WTC11 (cell line): ENCODE measurements at regions not wholly inside any gene's neighbourhood (a gene's known extent, or its start where the extent isn't known, plus 50 kb on each side); places are given as distances from the start of the nearest gene placed in this dataset.

Experiments
- ATAC-seq: fragments of 200-7000 bp; cut with Tn5 transposase; 2 replicates; pipeline ENCODE4 v1.10.0; 2021; ENCODE audit warnings: mild to moderate bottlenecking, moderate library complexity
- CTCF ChIA-PET: fragments of 300-600 bp; sonication (Branson Sonifier 250); formaldehyde crosslinking; loops from one replicate; lab custom pipeline; 2021; ENCODE audit warnings: antibody characterized with exemption; lab: Charles Lee
- POLR2A ChIA-PET: fragments of 350-600 bp; sonication (Branson Sonifier 250); formaldehyde crosslinking; loops from one replicate; lab custom pipeline; 2021; ENCODE audit warnings: antibody characterized with exemption; lab: Charles Lee
- DNase-seq: peaks from one replicate; pipeline ENCODE4 v3.0.0; 2021; ENCODE audit warnings: low spot score
- H3K27ac Mint-ChIP-seq: 2 replicates; pipeline ENCODE4 v1.8.0; 2021; ENCODE audit warnings: mixed read lengths
- H3K27me3 Mint-ChIP-seq: 2 replicates; pipeline ENCODE4 v1.8.0; 2021; ENCODE audit warnings: low read depth, mild to moderate bottlenecking, moderate library complexity, mixed read lengths
- H3K36me3 Mint-ChIP-seq: 2 replicates; pipeline ENCODE4 v1.8.0; 2021; ENCODE audit warnings: mixed read lengths
- H3K4me1 Mint-ChIP-seq: 2 replicates; pipeline ENCODE4 v1.8.0; 2022; ENCODE audit warnings: mixed read lengths
- H3K4me3 Mint-ChIP-seq: 2 replicates; pipeline ENCODE4 v1.8.0; 2021; ENCODE audit warnings: mild to moderate bottlenecking, moderate library complexity, mixed read lengths
- H3K9me3 Mint-ChIP-seq: 2 replicates; pipeline ENCODE4 v1.8.0; 2021; ENCODE audit warnings: mixed read lengths
- CBFB ChIP-seq: sonication (generic); formaldehyde crosslinking; IDR thresholded peaks from 2 replicates; pipeline ENCODE4 v1.8.1; 2022; ENCODE audit warnings: mild to moderate bottlenecking, low read depth, missing genetic modification reagents
- E2F5 ChIP-seq: sonication (generic); formaldehyde crosslinking; IDR thresholded peaks from 2 replicates; pipeline ENCODE4 v1.8.1; 2022; ENCODE audit warnings: mild to moderate bottlenecking, moderate library complexity, missing genetic modification reagents
- ERG ChIP-seq: fragments of 250-450 bp; sonication (Bioruptor Pico); IDR thresholded peaks from 2 replicates; pipeline ENCODE4 v1.8.0; 2021; ENCODE audit warnings: mild to moderate bottlenecking
- ESRRA ChIP-seq: sonication (generic); formaldehyde crosslinking; IDR thresholded peaks from 2 replicates; pipeline ENCODE4 v1.8.1; 2022; ENCODE audit warnings: mild to moderate bottlenecking, missing genetic modification reagents, borderline replicate concordance
- FOXP1 ChIP-seq: sonication (generic); formaldehyde crosslinking; IDR thresholded peaks from 2 replicates; pipeline ENCODE4 v1.8.0; 2022; ENCODE audit warnings: missing genetic modification reagents, mild to moderate bottlenecking, moderate library complexity, borderline replicate concordance
- HMGA2 ChIP-seq: fragments of 250-450 bp; sonication (Bioruptor Pico); IDR thresholded peaks from 2 replicates; pipeline ENCODE4 v1.4.0; 2021; ENCODE audit warnings: mild to moderate bottlenecking, moderate library complexity
- JUN ChIP-seq: sonication (generic); formaldehyde crosslinking; IDR thresholded peaks from 2 replicates; pipeline ENCODE4 v1.8.0; 2023; ENCODE audit warnings: mild to moderate bottlenecking, missing genetic modification reagents
- MXD4 ChIP-seq: fragments of 250-450 bp; sonication (Bioruptor Pico); IDR thresholded peaks from 2 replicates; pipeline ENCODE4 v1.8.0; 2021; ENCODE audit warnings: mild to moderate bottlenecking, moderate library complexity, borderline replicate concordance
- OVOL2 ChIP-seq: fragments of 250-450 bp; sonication (Bioruptor Pico); IDR thresholded peaks from 2 replicates; pipeline ENCODE4 v1.9.0; 2021; ENCODE audit warnings: mild to moderate bottlenecking, borderline replicate concordance
- TEAD4 ChIP-seq: sonication (generic); formaldehyde crosslinking; IDR thresholded peaks from 2 replicates; pipeline ENCODE4 v1.8.0; 2022; ENCODE audit warnings: mild to moderate bottlenecking, missing genetic modification reagents
- ZNF232 ChIP-seq: sonication (generic); formaldehyde crosslinking; IDR thresholded peaks from 2 replicates; pipeline ENCODE4 v1.8.0; 2022; ENCODE audit warnings: mild to moderate bottlenecking, missing genetic modification reagents
- ZNF317 ChIP-seq: sonication (generic); formaldehyde crosslinking; IDR thresholded peaks from 2 replicates; pipeline ENCODE4 v1.8.1; 2023; ENCODE audit warnings: low read depth, mild to moderate bottlenecking, moderate library complexity, missing genetic modification reagents, borderline replicate concordance
- ZNF671 ChIP-seq: fragments of 250-450 bp; sonication (Bioruptor Pico); IDR thresholded peaks from 2 replicates; pipeline ENCODE4 v1.8.0; 2021; ENCODE audit warnings: mild to moderate bottlenecking
- TF ChIP-seq, protein P1 (sequence below): sonication (generic); formaldehyde crosslinking; IDR thresholded peaks from 2 replicates; pipeline ENCODE4 v1.8.0; 2022; ENCODE audit warnings: mild to moderate bottlenecking, missing genetic modification reagents
- TF ChIP-seq, protein P2 (sequence below): fragments of 250-450 bp; sonication (Bioruptor Pico); IDR thresholded peaks from 2 replicates; pipeline ENCODE4 v2.1.2; 2022; ENCODE audit warnings: mild to moderate bottlenecking, moderate library complexity
- TF ChIP-seq, protein P3 (sequence below): sonication (generic); formaldehyde crosslinking; IDR thresholded peaks from 2 replicates; pipeline ENCODE4 v1.8.0; 2023; ENCODE audit warnings: missing genetic modification reagents, mild to moderate bottlenecking, borderline replicate concordance
- TF ChIP-seq, protein P4 (sequence below): sonication (generic); formaldehyde crosslinking; IDR thresholded peaks from 2 replicates; pipeline ENCODE4 v1.8.1; 2023; ENCODE audit warnings: mild to moderate bottlenecking, moderate library complexity, missing genetic modification reagents
- TF ChIP-seq, protein P5 (sequence below): sonication (generic); formaldehyde crosslinking; IDR thresholded peaks from 2 replicates; pipeline ENCODE4 v1.8.1; 2023; ENCODE audit warnings: mild to moderate bottlenecking, missing genetic modification reagents, borderline replicate concordance
- TF ChIP-seq, protein P6 (sequence below): fragments of 250-450 bp; sonication (Bioruptor Pico); IDR thresholded peaks from 2 replicates; pipeline ENCODE4 v1.9.0; 2021; ENCODE audit warnings: moderate library complexity, mild to moderate bottlenecking, inconsistent platforms, borderline replicate concordance

- no peaks in the 10 kb centered on the region for H3K36me3 Mint-ChIP-seq
- H3K27ac Mint-ChIP-seq, result no peak overlapping the region
- H3K4me1 Mint-ChIP-seq, result 0 out of 2 replicates have a peak, but pooled peaks cover 4% of the 10 kb centered on the region
- no peaks in the 10 kb centered on the region for H3K27me3 Mint-ChIP-seq
- CTCF ChIA-PET, result no interaction called here
- DNase-seq (no peak), ATAC-seq (no peak)
- no peaks in the 10 kb centered on the region for H3K9me3 Mint-ChIP-seq
- TF ChIP-seq, protein P1, sequence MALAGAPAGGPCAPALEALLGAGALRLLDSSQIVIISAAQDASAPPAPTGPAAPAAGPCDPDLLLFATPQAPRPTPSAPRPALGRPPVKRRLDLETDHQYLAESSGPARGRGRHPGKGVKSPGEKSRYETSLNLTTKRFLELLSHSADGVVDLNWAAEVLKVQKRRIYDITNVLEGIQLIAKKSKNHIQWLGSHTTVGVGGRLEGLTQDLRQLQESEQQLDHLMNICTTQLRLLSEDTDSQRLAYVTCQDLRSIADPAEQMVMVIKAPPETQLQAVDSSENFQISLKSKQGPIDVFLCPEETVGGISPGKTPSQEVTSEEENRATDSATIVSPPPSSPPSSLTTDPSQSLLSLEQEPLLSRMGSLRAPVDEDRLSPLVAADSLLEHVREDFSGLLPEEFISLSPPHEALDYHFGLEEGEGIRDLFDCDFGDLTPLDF (CRISPR knock-in tag), result no peak
- no peak for TF ChIP-seq ESRRA
- TF ChIP-seq ERG, result no peak
- TF ChIP-seq TEAD4, result no peak
- no peak for TF ChIP-seq ZNF232 (CRISPR knock-in tag)
- TF ChIP-seq, protein P2, sequence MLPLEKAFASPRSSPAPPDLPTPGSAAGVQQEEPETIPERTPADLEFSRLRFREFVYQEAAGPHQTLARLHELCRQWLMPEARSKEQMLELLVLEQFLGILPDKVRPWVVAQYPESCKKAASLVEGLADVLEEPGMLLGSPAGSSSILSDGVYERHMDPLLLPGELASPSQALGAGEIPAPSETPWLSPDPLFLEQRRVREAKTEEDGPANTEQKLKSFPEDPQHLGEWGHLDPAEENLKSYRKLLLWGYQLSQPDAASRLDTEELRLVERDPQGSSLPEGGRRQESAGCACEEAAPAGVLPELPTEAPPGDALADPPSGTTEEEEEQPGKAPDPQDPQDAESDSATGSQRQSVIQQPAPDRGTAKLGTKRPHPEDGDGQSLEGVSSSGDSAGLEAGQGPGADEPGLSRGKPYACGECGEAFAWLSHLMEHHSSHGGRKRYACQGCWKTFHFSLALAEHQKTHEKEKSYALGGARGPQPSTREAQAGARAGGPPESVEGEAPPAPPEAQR (CRISPR knock-in tag), result no peak
- TF ChIP-seq, protein P3, sequence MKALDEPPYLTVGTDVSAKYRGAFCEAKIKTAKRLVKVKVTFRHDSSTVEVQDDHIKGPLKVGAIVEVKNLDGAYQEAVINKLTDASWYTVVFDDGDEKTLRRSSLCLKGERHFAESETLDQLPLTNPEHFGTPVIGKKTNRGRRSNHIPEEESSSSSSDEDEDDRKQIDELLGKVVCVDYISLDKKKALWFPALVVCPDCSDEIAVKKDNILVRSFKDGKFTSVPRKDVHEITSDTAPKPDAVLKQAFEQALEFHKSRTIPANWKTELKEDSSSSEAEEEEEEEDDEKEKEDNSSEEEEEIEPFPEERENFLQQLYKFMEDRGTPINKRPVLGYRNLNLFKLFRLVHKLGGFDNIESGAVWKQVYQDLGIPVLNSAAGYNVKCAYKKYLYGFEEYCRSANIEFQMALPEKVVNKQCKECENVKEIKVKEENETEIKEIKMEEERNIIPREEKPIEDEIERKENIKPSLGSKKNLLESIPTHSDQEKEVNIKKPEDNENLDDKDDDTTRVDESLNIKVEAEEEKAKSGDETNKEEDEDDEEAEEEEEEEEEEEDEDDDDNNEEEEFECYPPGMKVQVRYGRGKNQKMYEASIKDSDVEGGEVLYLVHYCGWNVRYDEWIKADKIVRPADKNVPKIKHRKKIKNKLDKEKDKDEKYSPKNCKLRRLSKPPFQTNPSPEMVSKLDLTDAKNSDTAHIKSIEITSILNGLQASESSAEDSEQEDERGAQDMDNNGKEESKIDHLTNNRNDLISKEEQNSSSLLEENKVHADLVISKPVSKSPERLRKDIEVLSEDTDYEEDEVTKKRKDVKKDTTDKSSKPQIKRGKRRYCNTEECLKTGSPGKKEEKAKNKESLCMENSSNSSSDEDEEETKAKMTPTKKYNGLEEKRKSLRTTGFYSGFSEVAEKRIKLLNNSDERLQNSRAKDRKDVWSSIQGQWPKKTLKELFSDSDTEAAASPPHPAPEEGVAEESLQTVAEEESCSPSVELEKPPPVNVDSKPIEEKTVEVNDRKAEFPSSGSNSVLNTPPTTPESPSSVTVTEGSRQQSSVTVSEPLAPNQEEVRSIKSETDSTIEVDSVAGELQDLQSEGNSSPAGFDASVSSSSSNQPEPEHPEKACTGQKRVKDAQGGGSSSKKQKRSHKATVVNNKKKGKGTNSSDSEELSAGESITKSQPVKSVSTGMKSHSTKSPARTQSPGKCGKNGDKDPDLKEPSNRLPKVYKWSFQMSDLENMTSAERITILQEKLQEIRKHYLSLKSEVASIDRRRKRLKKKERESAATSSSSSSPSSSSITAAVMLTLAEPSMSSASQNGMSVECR, result no peak
- TF ChIP-seq, protein P4, sequence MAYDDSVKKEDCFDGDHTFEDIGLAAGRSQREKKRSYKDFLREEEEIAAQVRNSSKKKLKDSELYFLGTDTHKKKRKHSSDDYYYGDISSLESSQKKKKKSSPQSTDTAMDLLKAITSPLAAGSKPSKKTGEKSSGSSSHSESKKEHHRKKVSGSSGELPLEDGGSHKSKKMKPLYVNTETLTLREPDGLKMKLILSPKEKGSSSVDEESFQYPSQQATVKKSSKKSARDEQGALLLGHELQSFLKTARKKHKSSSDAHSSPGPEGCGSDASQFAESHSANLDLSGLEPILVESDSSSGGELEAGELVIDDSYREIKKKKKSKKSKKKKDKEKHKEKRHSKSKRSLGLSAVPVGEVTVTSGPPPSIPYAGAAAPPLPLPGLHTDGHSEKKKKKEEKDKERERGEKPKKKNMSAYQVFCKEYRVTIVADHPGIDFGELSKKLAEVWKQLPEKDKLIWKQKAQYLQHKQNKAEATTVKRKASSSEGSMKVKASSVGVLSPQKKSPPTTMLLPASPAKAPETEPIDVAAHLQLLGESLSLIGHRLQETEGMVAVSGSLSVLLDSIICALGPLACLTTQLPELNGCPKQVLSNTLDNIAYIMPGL (CRISPR knock-in tag), result no peak
- TF ChIP-seq, protein P5, sequence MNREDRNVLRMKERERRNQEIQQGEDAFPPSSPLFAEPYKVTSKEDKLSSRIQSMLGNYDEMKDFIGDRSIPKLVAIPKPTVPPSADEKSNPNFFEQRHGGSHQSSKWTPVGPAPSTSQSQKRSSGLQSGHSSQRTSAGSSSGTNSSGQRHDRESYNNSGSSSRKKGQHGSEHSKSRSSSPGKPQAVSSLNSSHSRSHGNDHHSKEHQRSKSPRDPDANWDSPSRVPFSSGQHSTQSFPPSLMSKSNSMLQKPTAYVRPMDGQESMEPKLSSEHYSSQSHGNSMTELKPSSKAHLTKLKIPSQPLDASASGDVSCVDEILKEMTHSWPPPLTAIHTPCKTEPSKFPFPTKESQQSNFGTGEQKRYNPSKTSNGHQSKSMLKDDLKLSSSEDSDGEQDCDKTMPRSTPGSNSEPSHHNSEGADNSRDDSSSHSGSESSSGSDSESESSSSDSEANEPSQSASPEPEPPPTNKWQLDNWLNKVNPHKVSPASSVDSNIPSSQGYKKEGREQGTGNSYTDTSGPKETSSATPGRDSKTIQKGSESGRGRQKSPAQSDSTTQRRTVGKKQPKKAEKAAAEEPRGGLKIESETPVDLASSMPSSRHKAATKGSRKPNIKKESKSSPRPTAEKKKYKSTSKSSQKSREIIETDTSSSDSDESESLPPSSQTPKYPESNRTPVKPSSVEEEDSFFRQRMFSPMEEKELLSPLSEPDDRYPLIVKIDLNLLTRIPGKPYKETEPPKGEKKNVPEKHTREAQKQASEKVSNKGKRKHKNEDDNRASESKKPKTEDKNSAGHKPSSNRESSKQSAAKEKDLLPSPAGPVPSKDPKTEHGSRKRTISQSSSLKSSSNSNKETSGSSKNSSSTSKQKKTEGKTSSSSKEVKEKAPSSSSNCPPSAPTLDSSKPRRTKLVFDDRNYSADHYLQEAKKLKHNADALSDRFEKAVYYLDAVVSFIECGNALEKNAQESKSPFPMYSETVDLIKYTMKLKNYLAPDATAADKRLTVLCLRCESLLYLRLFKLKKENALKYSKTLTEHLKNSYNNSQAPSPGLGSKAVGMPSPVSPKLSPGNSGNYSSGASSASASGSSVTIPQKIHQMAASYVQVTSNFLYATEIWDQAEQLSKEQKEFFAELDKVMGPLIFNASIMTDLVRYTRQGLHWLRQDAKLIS, result no peak
- TF ChIP-seq, protein P6, sequence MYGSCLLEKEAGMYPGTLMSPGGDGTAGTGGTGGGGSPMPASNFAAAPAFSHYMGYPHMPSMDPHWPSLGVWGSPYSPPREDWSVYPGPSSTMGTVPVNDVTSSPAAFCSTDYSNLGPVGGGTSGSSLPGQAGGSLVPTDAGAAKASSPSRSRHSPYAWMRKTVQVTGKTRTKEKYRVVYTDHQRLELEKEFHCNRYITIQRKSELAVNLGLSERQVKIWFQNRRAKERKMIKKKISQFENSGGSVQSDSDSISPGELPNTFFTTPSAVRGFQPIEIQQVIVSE, result no peak
- no peak for TF ChIP-seq ZNF671 (CRISPR knock-in tag)
- no peak for TF ChIP-seq CBFB
- TF ChIP-seq E2F5 (CRISPR knock-in tag), result no peak
- no peak for TF ChIP-seq HMGA2 (CRISPR knock-in tag)
- TF ChIP-seq OVOL2, result no peak
- no peak for TF ChIP-seq FOXP1 (CRISPR knock-in tag)
- no peak for TF ChIP-seq MXD4
- TF ChIP-seq ZNF317, result no peak
- TF ChIP-seq JUN, result no peak
- POLR2A ChIA-PET, result no interaction called here
- no peak overlapping the region for H3K4me3 Mint-ChIP-seq
These were observed 333.1 kb upstream of the RBMS3 start for GRCh38 chr3:28947751-28948150.
